ENCODE measurements at regions not wholly inside any gene's neighbourhood (a gene's known extent, or its start where the extent isn't known, plus 50 kb on each side); places are given as distances from the start of the nearest gene placed in this dataset.
A peak's percentile ranks its signal among the peaks of the same experiment; 100 is the strongest.

DNA sequence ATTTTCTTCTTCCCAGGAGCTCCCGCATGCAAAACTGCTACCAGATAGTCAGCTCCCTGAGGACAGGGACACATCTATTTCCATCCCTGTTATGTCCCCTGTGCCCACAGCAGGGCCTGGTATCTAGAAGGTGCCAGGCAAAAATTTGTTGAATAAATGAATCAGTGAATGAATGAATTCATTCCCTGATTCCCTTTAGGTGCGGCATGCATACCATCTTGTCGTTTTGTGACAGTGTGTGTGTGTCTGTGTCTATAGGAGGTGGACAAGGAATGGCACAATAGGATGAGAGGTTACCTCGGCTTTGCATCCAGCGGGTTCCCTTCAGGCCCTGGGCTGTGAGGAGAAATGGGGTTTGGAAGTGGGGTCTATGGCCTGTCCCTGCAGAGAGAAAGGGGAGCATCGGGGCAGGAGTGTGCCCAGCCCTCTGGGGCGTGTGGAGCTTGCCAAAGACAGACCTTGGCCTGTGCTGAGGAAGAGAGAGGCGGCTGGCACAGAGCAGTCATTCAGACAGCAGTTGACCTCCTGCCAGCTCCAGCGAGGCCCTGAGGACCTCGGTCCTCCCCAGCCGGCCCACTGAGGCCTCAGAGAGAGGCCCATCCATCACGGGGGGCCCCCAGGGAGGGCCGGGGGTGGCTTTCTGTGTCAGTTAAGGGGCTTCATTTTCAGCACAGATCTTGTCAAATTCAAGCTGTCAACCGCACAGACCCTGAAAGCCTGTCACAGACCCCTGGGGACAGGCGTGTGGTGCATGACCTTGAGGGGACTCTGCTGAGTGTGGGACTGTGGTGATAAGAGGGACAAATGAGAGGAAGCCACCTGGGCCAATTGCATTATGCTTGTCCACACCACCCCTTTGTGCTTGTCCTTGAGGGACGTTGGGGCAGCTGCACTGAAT is 125.9 kb upstream of the CXCR4 start:
- no peak for DNase-seq (ENCODE audit: low read depth)

DNA sequence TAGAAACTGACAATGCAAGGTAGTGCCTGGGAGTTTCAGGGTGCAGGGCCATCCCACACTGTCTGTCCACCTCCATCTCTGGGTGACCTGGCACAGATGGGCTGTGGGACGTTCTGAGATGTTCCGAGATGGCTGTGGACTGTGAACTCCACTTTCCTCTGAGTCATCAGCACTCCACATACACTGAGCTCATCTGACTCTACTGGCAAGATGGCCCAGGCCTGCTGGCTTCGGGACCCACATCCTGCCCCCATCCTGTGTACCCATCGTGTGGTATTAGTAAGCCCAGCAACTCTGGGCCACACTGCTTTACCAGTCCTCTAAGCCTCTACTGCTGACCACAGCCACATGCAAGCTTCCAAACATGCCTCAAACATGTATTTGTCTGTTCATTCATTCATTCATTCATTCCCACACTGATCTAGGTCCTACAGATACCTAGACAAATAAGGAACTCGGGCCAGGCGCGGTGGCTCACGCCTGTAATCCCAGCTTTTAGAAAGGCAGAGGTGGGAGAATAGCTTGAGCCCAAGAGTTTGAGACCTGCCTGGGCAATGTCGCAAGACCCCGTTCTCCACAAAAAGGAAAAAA is 124.8 kb upstream of the CXCR4 start:
- DNase-seq (ENCODE audit: low read depth) = no peak

DNA sequence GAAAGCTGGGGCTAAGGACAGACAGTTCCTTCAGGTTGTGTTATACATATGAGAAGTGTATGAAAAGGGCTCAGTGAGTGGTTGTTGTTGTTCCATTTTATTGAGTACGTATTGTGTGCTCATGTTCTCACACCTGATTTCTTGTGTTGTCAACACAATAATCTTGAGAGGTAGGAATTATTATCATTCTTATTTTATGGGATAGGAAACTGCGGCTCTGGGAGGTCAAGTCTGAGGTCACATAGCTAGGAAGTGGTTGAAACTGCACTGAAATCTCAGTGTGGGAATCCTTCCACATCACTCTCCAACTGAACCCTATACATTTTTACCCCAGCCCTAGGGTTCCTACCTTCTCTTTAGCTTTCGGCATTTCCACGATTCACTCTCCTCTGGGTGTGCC is 124.2 kb upstream of the CXCR4 start:
- DNase-seq (ENCODE audit: low read depth) = no peak

DNA sequence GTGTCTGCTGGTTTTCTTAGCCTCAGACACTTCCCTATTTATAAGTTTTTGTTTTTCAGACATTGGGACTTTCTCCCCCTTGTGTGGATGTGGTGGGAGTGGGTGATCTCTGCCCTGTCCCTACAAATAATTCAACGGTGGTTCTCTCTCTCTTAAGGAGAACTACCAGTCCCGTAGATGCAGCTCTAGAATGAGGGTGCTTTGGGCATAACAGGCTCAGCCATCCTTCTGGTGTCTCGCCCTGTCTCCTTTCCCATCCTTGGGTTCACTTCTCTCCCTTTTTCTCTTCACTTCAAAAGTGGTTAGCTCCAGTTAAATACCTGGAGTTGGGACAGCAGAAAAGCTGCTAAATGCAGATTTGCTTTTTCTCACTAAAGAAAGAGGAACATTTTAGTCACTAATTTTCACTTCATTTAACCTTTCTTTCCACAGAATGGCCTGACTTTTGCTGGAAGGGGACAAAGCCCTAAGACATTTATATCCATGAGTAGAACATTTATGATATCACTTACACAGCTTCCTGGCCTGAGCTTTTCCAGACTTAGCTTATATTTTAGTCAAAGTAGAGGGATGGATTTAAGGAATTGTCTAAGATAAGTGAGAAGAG is 121.2 kb upstream of the CXCR4 start:
- no peak for DNase-seq (ENCODE audit: low read depth)

DNA sequence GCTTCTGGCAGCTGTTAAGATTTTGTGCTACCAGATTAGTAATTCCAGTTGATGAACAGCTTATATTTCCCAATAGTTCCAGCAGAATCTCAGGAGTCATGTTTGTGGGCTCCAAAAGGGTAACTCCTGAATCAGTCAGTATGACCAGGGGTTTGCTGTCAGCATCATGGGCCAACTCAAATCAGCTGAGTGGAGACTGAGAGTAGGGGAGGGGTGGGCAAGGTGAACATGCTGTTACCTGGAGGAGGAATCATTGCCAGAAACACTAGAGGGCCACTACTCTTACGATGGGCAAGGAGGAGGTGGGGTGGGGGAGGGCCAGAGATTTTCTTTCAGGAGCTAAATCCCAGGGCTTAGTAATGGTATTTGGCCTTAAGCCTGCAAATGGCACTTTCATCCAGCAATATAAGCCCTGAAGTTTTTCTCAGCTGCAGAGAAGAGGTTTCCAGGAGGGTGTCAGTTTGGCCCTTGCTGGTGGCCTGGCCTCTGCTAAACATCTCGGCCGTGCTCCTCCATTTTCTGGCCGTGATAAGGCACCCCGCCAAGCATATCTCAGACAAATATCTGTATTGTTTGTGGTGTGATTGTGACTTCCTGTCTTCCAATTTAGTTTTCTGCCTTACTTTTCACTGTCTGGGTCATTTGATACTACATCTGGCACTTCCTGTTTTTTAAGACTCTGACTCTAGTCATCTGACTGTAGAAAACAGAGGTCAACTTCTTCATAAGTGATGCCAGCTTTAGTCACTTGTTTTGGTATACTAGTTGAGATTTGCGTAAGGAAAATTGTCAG is 120.5 kb upstream of the CXCR4 start:
- DNase-seq (ENCODE audit: low read depth) = peak; percentile 21

DNA sequence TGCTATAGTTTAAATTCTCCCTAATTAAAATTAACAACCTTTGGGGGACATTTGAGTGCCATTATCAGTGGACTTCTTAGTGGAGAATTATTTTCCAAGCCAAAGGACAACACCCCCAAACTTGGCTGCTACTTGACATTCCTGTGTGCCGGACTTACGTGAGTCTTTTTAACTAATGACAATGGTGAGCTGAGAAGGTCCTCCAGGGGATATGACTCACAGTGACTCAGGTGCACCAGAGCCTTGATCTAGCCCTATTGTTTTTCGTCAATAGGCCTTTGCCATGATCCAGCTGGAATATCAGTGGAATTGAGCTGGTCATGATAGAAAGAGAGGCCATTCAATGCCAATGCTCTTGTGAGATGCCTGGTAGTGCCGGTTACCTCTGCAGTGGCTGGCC is 118.1 kb upstream of the CXCR4 start:
- DNase-seq (ENCODE audit: low read depth) = no peak

DNA sequence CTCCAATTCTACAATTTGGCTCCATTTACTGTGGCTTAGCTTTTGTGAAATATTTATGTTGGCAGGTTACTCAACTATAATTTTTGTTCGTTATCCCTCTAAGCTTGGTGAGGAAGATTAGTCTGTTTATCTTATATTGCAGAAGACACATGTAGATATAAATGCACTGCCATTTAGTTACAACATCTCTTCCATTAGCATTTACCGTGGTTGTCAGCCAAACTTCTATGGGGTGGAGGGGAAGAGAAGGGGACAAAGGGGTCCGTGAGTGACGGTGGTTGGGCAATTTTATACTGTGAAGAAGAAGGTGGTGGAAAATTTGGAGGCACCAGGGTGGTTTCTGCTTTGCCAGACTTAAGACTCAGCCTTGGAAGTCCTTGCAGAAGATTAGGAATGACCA is 117.6 kb upstream of the CXCR4 start:
- no peak for DNase-seq (ENCODE audit: low read depth)

DNA sequence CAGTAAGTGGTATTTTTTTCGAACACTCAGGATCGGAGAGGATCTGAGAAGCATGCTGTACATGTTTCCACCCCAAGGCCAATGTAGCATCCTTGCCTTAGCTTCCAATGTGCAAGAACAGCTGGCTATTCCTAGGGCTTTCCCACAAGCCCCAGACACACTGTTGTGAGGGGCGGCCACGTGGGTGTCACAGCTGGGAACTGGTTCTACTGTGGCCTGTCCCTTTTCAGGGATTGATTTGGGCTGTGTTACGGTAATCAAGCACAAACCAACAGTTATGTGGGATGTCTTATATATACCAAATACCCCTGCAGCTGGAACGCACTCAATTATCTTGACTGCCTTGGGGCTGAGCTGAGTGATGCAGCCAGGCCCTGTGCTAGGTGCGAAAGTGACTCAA is 116.3 kb upstream of the CXCR4 start:
- DNase-seq (ENCODE audit: low read depth) = no peak

DNA sequence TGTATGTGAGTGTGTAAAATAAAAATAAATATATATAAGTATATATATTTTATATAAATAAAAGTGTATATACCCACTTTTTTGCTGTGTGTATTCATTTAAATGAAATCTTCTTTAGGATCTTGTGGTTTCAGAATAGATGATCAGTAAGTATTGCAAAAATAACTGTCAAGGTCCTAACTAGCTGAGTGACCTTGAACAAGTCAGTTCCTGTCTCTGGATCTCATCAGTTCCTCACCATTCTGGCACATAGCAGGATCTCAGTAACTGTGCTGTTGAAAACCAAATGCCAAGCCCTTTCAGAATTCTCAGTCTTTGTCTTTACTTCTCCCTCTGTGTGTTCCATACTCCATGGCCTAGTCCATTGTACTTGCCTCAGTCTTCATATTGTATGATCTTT is 115.3 kb upstream of the CXCR4 start:
- no peak for DNase-seq (ENCODE audit: low read depth)

DNA sequence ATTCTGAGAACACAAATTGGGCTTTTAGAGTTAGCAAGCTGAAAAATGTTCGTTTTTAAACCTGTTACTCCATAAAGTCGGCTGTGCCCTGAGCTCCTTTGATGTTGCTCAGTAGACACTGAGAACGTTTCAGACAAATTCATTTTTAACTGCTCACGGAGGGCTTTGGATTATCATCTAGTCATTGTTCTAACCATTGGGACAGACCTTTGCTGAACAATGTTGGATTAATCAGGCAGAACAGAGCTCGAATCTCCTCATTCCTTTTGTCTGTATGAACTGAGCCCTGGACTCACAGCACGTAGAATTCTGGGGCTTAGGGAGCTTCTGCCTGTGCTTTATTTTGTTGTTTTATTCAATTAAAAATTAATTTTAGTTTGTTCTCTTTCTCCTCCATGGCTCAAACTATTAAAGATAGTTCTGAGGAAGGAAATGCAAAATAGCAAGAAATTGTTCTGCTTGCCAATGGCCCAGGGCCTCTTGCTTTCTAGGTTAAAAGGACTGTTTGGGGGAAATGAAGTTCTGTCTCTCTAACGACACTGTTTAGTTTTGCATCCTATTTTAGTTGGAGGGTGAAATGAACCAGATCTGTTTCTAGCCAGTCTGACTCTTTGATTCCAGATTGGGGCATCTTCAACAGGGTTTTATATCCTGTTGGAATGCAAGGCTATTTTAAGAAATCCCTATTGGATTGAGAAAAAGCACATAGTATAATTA is 114.7 kb upstream of the CXCR4 start:
- DNase-seq (ENCODE audit: low read depth) = no peak

DNA sequence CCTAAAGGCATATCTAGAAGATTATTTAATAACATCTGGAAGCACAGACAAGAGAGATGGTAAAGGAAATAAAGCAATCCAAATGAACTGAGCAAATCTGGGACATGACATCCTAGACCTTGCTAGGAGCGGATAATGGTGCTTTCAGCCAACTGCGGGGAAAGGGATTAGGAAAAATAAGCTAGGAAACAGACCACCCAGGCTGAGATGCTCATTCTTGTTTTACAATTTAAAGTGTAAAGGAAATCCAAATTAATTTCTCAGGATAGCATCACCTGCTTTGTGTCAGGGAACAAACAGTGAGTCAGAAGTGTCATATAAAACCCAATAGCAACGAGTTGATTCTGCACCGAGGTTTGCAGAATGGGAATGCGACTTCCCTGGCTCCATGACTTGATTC is 112.5 kb upstream of the CXCR4 start:
- DNase-seq (ENCODE audit: low read depth) = no peak

DNA sequence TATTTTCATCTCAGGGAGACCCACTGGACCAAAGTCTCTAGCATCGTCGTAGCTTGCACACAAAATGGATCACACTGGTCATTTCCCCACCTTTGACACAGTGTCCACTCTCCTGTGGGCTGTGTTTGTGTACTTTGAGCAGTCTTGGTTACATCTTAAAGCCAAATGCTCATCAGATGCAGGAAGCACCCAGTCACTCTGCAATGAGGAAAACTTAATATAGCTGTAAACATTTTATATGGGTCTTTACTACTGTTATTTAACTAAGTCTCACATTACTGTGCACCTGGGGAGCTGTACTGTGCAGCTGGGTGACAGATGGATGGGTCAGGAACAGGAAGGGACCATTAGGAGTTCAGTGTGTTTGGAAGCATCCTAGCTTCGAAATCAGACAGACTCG is 109.0 kb upstream of the CXCR4 start:
- no peak for DNase-seq (ENCODE audit: low read depth)

DNA sequence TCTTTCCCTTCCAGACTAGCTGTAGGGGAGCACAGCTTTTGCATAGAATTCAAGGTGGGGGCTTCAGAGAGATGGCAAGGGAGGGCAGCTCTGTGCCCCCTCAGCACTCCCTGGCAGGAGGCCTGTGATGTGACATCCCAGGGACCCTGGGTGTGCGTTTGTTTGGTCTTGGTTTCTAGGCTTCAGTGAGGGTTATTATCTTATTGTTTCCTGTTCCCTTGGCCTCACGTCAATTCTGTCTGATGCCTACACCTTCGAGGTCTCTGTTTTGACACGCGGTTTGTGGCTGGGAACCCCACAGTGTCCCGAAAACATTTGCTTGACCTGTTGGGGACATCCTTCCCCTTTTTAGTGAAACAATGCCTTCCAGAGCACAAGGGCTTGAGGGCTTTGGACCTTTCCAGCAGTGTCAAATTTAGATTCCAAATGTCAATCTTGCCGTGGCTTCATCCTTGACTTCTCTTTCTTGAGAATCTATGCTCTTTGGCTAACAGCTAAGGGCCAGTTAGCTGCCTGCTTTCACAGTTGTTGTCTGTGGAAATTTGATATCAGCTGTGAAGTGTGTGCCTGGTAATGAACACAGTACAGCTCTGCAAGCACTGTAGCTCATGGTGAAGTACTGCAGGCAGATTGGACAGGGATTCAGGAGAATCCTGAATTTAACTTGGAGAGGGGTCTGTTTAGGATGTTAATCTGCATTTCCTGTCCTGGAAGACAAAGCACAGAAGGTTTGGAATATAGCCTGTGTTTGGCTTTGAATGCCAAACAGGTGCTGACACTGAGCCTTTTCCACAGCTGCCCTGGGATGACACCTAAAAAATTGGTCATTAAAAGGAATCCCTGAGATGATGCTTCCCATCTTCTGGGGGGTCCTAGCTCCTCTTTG is 108.2 kb upstream of the CXCR4 start:
- DNase-seq (ENCODE audit: low read depth) = no peak

DNA sequence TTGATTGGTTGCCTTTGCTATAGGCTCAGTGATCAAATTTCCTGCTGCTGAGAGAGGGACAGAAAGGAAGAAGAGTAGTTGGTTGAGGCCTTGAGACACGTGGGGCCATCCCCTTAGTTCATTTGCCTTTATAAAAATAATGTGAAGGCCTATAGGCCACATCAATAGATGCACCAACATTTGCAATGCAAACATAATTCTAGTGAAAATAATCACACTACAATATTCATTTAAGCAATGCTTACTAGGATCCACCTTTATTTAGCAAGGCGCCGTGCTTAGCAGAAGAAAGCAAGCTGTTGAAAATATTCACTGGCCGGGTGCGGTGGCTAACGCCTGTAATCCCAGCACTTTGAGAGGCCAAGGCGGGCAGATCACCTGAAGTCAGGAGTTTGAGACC is 105.3 kb upstream of the CXCR4 start:
- no peak for DNase-seq (ENCODE audit: low read depth)

DNA sequence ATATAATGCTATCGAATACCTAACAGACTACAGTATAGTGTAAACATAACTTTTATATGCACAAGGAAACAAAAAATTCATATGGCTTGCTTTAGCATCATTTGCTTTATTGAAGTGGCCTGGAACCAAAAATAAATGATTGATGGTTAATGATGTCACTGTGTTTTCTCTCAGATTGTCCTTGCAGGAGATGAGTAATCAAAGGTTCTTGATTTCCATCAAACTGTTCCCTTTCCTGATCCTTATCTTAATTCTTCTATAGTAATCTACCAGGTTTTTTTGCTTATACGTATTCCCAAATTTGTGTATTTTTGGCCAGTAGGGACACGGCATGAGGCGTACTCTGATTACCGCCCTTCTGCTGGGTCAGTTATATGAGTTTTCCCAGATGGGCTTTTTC is 104.9 kb upstream of the CXCR4 start:
- no peak for DNase-seq (ENCODE audit: low read depth)

DNA sequence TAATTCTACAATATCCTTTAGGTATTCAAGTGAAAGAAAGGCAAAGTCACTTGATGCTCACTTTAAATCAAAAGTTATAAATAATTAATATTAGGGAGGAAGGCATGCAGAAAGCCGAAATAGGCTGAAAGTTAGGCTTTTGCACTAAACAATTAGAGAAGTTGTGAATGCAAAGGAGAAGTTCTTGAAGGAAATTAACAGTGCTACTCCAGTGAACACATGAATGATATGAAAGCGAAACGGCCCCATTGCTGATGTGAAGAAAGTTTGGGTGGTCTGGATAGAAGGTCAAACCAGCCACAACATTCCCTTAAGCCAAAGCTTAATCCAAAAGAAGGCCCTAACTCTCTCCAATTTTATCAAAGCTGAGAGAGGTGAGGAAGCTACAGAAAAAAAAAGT is 103.1 kb upstream of the CXCR4 start:
- DNase-seq (ENCODE audit: low read depth) = no peak

DNA sequence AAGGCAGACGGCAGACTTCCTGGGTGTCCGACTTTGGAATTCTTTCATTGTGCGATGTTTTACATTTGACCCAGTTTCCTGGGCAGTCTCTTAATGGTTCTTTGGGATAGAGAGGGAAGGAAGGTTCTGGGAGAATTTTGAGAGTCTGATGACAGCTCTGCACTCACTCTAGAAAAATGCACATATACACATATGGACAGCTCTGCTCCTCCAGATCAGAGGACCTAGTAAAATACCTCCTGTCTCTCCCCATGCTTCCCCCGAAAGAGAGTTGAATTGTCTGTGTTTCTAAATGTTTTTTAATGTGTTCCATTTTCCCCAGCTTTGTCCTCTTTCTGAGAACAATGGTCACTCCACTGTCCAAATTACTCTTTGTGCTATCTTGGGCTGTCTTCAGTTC is 102.0 kb upstream of the CXCR4 start:
- DNase-seq (ENCODE audit: low read depth) = no peak

DNA sequence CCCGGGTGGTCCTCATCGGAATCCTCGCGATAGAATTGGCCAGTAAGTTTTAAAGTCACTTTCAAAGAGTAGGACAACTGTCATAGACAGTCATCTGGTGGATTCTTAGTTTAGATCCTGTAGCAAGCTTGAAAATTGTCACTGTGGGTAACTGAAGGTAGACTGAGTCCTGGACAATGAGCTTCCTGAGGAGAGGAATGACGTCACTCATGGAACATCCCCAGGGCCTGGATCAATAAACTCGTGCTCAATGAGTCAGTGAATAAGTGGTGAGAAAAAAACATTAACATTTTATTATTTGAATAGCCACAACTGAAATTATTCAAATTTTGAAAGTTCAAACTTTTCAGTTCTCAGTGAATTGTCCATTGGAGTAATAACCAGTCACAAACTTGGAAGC is 101.4 kb upstream of the CXCR4 start:
- DNase-seq (ENCODE audit: low read depth) = no peak

DNA sequence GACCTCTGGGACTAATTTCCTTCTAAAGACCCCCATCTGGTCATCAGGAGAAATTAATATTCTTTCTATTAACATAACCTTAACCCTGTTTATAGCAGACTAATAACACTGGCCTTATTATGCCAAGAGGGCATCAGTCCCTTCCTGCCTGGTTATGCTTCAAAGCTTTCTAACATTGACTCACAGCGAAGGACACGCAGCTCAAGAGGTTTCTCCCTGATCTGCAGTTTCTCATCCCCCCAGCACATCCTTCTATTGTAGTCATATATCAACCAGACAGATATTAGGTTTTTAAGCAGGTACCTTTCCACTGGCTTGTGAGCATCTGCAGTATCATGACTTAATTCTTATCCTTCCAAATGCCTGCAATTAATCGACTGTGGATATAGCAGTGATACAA is 100.0 kb upstream of the CXCR4 start:
- DNase-seq (ENCODE audit: low read depth) = no peak

DNA sequence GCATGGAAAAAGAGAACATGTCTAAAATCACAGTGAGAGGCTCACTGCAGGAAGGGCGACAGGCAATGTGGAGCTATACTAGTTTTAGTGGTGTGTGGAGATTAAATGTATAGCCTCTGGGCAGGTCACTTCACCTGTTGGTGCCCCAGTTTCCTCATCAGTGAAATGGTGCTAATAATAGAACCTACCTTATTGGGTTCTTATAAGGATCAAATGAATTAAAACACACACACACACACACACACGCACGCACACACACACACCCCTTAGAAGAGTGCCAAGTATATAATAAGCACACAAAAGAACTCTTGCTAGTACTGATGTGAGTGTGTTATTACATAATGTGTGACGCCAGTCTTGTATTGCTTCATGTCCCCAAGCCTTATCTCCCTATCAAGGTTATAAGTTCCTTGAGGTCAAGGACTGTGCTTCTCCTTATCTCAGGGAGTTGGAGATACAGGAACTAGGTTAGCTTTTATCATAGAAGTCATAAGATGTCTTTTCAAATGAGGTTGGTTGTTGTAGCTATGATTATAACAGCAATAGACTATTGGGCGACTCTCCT is 98.0 kb upstream of the CXCR4 start:
- DNase-seq (ENCODE audit: low read depth) = no peak

DNA sequence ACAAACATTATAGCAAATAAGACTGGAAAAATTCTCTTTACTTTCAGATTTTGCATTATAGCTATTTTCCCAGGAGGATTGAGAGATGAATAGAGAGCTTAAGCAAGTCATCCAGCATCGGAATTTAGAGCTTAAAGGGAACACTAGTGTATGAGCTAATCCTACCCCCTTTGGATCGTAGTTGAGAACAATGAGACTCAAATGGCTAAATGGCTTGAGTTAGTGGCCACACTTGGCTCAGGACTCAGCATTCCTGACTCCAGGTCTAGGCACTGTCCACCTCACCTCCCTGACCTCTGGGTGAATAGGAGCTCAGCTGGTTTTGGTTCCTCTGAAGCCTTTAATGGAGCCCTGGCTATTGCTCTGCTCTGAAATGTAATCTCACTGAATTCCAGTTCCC is 97.5 kb upstream of the CXCR4 start:
- DNase-seq (ENCODE audit: low read depth) = no peak

All from stromal cell of bone marrow (primary cell).